DOHH2 (cell line): ENCODE measurements at regions not wholly inside any gene's neighbourhood (a gene's known extent, or its start where the extent isn't known, plus 50 kb on each side); places are given as distances from the start of the nearest gene placed in this dataset.

Experiments
- H3F3A ChIP-seq: fragments of 200-600 bp; sonication (generic), shearing (Covaris generic); 2 replicates; pipeline ENCODE4 v1.6.0; 2016; ENCODE audit warnings: antibody characterized with exemption, mild to moderate bottlenecking; ENCODE audit not compliant: control insufficient read depth, insufficient read depth
- H3K27ac ChIP-seq: fragments of 200-600 bp; sonication (generic); 2 replicates; pipeline ENCODE4 v1.5.1; 2014; ENCODE audit warnings: low read depth, mild to moderate bottlenecking, low read length, moderate library complexity
- H3K27me3 ChIP-seq: fragments of 200-600 bp; sonication (generic); 2 replicates; pipeline ENCODE4 v1.6.1; 2014; ENCODE audit warnings: mild to moderate bottlenecking, low read length, mixed read lengths; ENCODE audit not compliant: control insufficient read depth
- H3K36me3 ChIP-seq: fragments of 200-600 bp; sonication (generic); 2 replicates; pipeline ENCODE4 v1.6.1; 2014; ENCODE audit warnings: mild to moderate bottlenecking, low read length, moderate library complexity, mixed read lengths; ENCODE audit not compliant: control insufficient read depth
- H3K4me1 ChIP-seq: fragments of 200-600 bp; sonication (generic); 2 replicates; pipeline ENCODE4 v1.6.1; 2014; ENCODE audit warnings: mild to moderate bottlenecking, low read length, mixed read lengths; ENCODE audit not compliant: control insufficient read depth
- H3K4me2 ChIP-seq: fragments of 200-600 bp; sonication (generic); 2 replicates; pipeline ENCODE4 v1.6.0; 2014; ENCODE audit warnings: mild to moderate bottlenecking, low read length, moderate library complexity
- H3K4me3 ChIP-seq: fragments of 200-600 bp; sonication (generic); 2 replicates; pipeline ENCODE4 v1.5.1; 2014; ENCODE audit warnings: mild to moderate bottlenecking, low read length, mixed read lengths
- H3K79me2 ChIP-seq: fragments of 200-600 bp; sonication (generic); 2 replicates; pipeline ENCODE4 v1.6.1; 2014; ENCODE audit warnings: mild to moderate bottlenecking, low read length, mixed read lengths; ENCODE audit not compliant: control insufficient read depth
- H3K9me2 ChIP-seq: fragments of 200-600 bp; sonication (generic); replicated peaks from 2 replicates; pipeline ENCODE4 v1.6.1; 2014; ENCODE audit warnings: mild to moderate bottlenecking, low read length, mixed read lengths; ENCODE audit not compliant: control insufficient read depth
- H3K9me3 ChIP-seq: fragments of 200-600 bp; sonication (generic); 2 replicates; pipeline ENCODE4 v1.6.1; 2014; ENCODE audit warnings: antibody characterized with exemption, low read length, mixed read lengths; ENCODE audit not compliant: control insufficient read depth, insufficient read depth
- H4K20me1 ChIP-seq: fragments of 200-600 bp; sonication (generic); 2 replicates; pipeline ENCODE4 v1.6.0; 2014; ENCODE audit warnings: low read depth, mild to moderate bottlenecking, antibody characterized with exemption, low read length, moderate library complexity; ENCODE audit not compliant: control insufficient read depth, insufficient read depth
- CTCF ChIP-seq: fragments of 200-600 bp; sonication (generic); IDR thresholded peaks from one replicate; pipeline ENCODE4 v1.5.1; 2014; ENCODE audit warnings: antibody characterized with exemption, mild to moderate bottlenecking, low read depth, low read length; ENCODE audit not compliant: poor library complexity, severe bottlenecking
- EZH2phosphoT487 ChIP-seq: fragments of 200-600 bp; sonication (generic); IDR thresholded peaks from 2 replicates; pipeline ENCODE4 v1.6.1; 2017; ENCODE audit warnings: borderline replicate concordance, mild to moderate bottlenecking, antibody characterized with exemption, low read length, moderate library complexity, mixed read lengths

- no peak for TF ChIP-seq CTCF
- TF ChIP-seq EZH2phosphoT487: no peak
- no peak overlapping the region for H3K4me3 ChIP-seq
- no peaks in the 10 kb centered on the region for H3K9me3 ChIP-seq
- H4K20me1 ChIP-seq: no peaks in the 10 kb centered on the region
- no peak overlapping the region for H3K4me2 ChIP-seq
- H3K79me2 ChIP-seq: no peaks in the 10 kb centered on the region
- no peaks in the 10 kb centered on the region for H3K4me1 ChIP-seq
- H3K36me3 ChIP-seq: no peaks in the 10 kb centered on the region
- H3F3A ChIP-seq: no peaks in the 10 kb centered on the region
- no peaks in the 10 kb centered on the region for H3K9me2 ChIP-seq
- no peak overlapping the region for H3K27ac ChIP-seq
- H3K27me3 ChIP-seq: no peaks in the 10 kb centered on the region
Measured at GRCh38 chr5:114581136-114581535, 219.3 kb downstream of the KCNN2 start.

GRCh38 chr5:114565871-114566270, 204.0 kb downstream of the KCNN2 start:
- H3K36me3 ChIP-seq: no peaks in the 10 kb centered on the region
- H3K9me2 ChIP-seq: no peaks in the 10 kb centered on the region
- no peak overlapping the region for H3K4me2 ChIP-seq
- no peaks in the 10 kb centered on the region for H3K9me3 ChIP-seq
- H4K20me1 ChIP-seq: no peaks in the 10 kb centered on the region
- no peaks in the 10 kb centered on the region for H3K79me2 ChIP-seq
- no peaks in the 10 kb centered on the region for H3K27me3 ChIP-seq
- TF ChIP-seq EZH2phosphoT487: no peak
- TF ChIP-seq CTCF: no peak
- H3K27ac ChIP-seq: no peak overlapping the region
- no peak overlapping the region for H3K4me3 ChIP-seq
- H3F3A ChIP-seq: no peaks in the 10 kb centered on the region
- no peaks in the 10 kb centered on the region for H3K4me1 ChIP-seq

- Histone ChIP-seq H3F3A (no peaks in the 10 kb centered on the region), H3K27ac (no peak overlapping the region), H3K79me2 (no peaks in the 10 kb centered on the region), H3K9me2 (no peaks in the 10 kb centered on the region), H3K27me3 (no peaks in the 10 kb centered on the region), H4K20me1 (no peaks in the 10 kb centered on the region), H3K4me2 (no peak overlapping the region), H3K4me3 (no peak overlapping the region), H3K36me3 (no peaks in the 10 kb centered on the region), H3K9me3 (no peaks in the 10 kb centered on the region), H3K4me1 (no peaks in the 10 kb centered on the region)
- TF ChIP-seq EZH2phosphoT487 (no peak), CTCF (no peak)
Measured at GRCh38 chr5:114565139-114565538, 203.3 kb downstream of the KCNN2 start.

GRCh38 chr5:114561415-114561814, 199.5 kb downstream of the KCNN2 start:
- no peak for TF ChIP-seq EZH2phosphoT487
- no peak for TF ChIP-seq CTCF
- Histone ChIP-seq H3K4me2 (no peak overlapping the region), H3K79me2 (no peaks in the 10 kb centered on the region), H3K4me1 (no peaks in the 10 kb centered on the region), H3K9me2 (no peaks in the 10 kb centered on the region), H3K27me3 (no peaks in the 10 kb centered on the region), H4K20me1 (no peaks in the 10 kb centered on the region), H3K27ac (no peak overlapping the region), H3K4me3 (no peak overlapping the region), H3F3A (no peaks in the 10 kb centered on the region), H3K36me3 (no peaks in the 10 kb centered on the region), H3K9me3 (no peaks in the 10 kb centered on the region)
